Activated T-cell treated with anti-CD3 and anti-CD28 coated beads, Interleukin-2, amount 50 U/mL, for 48 hours (primary cell): ENCODE measurements at regions not wholly inside any gene's neighbourhood (a gene's known extent, or its start where the extent isn't known, plus 50 kb on each side); places are given as distances from the start of the nearest gene placed in this dataset.
"Not testable (repeated sequence)": the region's sequence is repeated elsewhere in the genome, so short reads cannot be mapped to it uniquely, and the experiment has no call there.

ENCODE experiments used
- DNase-seq, 2 experiments: peaks; one replicate each; pipeline ENCODE4 v3.0.0-alpha.2; 2020

DNA sequence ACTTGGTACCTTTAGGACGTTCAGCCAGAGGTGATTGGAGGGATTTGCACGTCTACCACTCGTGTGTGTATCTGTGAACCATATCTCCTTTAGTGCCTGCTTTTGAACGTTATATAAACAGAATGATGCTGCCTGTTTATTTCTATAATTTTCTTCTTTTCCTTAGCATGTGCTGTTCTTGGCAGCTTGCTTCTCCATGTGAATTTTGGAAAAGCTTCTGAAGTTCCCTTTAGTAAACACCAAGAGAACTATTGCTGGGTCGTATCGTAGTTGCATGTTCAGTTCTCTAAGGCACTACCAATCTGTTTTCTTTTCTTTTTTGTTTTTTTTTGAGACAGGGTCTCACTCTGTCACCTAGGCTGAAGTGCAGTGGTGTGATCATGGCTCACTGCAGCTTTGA lies 73.8 kb upstream of the FANCC start:
- DNase-seq, result not testable (repeated sequence)

DNA sequence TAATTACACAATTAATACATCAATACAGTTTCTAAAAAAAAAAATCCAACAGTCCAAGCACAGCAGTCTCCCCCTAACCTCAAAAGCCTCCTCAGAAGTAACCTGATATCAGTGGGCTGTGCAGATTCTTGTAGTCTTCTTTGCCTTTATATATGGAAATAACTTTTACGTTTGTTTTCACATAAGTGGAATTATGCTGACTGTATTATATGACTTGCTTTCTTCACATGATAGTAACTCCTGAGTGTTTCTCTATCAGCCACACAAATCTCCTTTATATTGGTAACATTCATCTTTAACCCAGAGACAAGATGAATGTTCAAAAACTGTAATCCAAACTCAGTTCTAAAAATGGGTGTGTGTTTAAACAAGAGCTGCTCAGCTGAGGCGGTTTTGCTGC lies 71.9 kb upstream of the FANCC start:
- no peak for DNase-seq

DNA sequence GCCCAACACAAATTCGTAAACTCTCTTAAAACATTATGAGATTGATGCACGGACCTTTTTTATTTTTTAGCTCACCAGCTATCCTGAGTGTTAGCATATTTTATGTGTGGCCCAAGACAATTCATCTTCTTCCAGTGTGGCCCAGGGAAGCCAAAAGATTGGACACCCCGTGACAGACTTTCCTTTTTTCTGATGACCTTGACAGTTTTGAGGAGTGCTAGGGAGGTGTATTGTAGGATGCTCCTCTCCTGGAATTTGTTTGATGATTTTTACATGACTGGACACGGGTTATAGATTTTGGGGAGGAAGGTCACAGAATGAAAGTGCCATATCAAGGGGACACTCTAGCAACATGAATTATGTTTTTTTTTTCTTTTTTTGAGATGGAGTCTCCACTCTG lies 69.3 kb upstream of the FANCC start:
- no peak for DNase-seq

DNA sequence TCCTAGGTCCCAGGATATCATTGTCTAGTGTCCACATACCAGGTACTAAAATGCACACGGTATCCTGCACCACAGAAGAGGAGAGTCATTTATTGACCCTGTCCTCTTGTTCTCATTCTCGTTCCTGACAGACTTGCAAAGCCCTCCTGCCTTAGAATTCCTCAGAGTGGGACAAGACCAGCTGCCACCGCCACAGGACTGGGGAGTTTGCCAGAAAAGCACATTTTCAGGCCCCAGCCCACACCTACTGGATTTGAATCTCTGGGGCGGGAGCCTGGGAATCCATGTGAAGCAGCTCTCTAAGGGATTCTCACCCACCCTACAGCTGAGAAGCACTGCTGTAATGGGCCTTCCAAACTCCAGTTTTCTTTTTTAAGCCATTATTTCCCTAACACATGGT lies 68.0 kb upstream of the FANCC start:
- no peak for DNase-seq

DNA sequence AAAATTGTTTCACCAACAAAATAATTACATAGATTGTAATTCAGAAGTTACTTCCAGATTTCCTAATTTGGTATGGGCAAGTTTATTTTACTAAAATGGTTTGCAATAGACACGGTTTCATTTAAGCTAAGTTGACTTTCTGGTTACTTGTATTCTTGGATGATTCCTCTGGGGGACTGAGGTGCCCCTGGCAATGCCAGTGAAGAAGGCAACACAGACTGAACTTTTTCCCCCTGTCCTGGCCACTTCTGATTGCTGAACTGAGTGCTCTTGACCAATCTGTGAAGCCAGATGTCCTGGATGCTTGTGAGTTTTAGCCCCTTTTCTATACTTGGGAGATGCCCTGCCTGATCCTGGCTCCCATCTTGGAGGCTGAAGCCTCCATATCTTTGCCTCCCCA lies 66.3 kb upstream of the FANCC start:
- DNase-seq, result no peak

DNA sequence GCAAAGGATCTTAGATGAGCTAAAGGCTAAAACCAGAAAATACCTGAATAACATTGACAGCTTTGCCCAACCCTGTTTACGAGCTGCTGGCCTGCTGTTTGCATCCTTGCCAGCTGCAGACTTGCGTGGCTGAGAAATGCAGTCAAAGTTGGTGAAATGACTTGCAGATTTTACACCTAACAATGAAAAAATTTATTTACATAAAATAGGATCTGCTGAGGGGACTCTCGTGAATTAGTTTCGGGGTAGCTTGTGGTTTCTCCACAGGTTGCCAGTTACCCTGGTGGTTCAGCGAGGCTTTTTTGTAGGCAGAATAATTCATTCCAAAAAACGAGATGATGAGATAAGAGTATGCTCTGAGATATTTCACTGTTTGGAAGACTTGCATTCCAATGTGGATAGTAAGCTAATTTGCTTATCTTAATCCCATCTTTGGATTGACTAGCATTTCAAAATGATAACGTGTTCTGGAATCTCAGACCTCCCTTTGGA lies 65.7 kb upstream of the FANCC start:
- DNase-seq, result no peak

DNA sequence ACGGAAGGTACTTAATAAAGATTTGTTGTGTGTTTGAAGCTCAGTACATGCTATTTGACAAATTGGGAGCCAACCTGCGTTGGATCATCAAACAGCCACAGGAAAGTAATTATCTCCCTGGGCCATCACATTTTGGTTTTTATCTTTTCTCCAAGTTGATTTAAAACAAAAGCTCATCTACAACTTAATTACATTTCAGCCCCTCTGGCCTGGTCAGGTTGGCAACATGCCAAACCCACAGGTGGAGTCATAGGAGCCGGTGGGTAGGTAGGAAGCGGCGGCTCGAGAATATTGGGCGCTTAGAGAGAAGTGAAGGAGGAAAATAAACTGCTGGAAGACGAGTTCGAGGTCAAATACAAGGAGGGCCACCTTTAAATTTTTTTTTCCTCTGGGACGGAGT lies 64.9 kb upstream of the FANCC start:
- DNase-seq, result no peak

DNA sequence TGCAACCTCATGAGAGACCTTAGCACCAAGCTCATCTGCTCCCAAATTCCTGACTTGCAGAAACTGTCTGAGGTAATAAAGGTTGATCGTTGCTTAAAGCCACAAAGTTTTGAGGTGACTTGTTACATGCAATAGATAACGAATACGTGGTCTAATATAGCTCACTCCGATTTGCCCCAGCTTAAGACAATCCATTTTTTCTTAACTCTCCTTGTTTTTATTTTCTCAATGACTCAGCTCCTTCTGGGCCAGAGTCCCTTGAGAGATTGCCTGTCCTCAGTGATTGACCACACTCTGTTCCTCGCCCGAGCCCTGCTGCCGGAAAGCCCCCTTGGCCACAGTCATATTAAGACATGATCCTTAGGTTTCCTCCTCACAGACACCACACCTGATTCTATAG lies 63.7 kb upstream of the FANCC start:
- no peak for DNase-seq

DNA sequence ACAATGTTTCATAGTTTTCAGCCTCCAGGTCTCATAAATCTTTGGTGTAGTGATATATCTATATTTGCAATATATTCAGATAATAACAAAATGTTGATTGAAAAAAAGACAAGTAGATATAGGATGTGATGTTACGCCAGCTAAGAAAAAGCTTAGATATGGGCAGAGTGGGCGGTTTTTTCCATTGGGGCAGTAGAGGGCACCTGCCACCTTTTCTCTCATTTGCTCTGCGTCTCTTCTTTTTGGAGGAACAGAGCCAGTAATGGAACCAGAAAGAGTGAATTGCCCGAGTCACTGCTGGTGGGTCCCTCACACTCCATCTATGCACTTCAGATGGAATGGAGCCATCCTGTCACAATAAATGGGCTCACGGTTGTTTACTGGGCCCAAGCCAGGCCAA lies 62.1 kb upstream of the FANCC start:
- DNase-seq, result peak in 1 of 2 experiments; percentile 21

DNA sequence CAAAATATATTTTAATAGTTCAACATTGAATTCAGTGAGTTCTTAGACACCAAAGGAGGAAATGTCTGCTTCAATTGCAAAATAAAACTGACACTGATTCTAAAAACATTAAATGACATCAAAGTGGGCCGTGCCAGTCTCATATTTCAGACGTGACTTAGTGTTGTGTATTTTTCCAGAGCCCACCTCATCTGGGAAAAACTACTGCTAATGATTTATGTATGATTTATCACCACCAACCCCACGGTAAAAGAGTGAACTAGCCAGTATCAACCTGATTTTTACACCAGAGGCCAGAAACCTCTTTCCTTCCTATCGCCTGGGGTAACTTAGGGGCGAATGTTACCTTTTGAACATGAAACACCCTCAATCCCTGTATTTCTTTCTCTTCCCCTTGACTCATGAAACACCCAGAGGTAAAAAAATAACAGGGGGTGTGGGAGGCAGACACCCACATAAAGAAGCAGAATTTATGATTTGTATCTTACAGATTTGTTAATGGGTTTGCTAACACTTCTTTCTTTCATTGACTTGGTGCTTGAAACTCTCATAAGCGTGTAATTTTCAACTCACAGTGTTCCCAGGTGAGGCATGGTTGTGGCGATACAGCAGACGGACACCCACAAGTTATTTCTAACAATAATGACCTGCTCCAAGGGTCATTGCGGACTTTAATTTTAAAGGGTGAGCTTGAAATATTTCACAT lies 56.4 kb upstream of the FANCC start:
- no peak for DNase-seq

DNA sequence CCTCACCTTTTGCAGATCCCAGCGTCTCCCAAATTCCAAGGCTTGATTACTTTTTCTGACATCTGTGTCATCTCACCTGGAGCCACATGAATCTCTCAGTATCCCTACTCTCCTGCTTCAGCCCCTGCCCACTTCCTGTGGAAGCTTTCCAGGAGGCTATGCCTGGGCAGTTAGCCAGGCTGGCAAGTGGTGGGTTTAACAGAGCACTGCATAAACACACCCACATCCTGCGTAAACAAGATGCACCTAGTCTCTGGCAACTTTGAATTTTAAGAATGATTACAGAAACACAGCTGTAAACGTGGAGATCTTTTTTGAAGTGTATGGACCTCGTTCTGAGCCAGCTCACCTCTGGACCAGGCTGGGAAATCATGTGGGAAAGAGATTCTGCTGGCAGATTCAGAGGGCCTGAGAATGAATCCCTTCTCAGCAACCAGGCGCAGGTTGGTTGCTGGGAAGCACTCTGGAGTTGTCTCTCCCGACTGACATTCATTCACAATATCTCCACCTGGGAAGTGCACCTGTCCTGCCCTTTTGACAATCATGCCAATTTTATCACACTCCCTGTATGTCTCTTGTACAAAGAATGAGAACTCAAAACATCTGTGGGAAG lies 55.7 kb upstream of the FANCC start:
- DNase-seq, result no peak

DNA sequence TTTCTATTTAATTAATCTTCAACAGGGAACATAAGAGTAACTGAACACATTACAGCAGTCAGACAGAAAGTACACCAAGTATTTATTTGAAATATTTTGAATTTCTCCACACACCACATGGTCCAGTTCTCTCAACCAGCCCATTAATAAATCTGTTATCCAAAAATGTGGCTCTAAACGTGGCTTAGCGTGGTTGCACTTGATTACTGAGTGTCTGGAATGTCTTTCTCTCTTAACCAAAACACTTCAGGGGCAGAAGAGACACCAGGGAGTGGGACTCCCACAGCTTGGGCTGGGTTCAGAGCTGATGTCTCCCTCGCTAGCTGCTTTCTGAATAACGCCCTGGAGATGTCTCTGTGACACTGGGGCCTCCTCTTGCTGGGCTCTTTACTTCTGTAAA lies 52.6 kb upstream of the FANCC start:
- DNase-seq, result no peak

DNA sequence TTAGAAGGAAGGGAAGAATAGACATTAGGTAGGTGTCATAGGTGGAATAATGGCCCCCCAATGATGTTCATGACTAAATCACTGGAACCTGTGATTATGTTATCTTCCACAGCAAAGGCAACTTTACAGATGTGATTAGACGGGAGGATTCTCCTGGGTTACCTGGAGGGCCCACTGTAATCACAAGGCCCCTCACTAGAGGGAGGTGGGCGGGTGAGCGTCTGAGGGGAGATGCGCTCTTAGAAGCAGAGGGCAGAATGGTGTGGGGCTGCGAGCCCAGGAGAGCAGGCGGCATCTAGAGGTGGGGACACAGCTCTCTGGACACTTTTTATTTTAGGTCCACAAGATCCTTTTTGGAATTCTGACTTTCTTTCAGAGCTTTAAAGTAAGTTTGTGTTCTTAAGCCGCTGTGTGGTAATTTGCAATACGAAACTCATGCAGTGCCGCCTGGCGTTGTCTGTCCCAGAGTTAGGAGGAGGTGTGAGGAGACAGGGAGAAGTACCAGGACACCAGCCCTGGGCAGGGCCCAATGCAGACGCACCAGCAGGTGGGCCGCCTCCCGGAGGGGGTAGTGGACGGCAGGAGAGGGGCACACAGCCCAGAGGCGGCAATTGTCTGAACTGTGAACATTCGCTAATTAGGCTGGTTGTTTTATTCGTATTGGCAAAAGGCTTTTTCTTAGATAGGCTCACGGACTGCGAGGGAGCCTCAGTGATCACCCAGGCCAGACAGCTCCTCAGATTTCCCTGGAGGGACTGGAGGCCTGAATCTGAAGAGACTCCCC lies 51.1 kb upstream of the FANCC start:
- DNase-seq, result no peak
